B cell (primary cell): ENCODE measurements at regions not wholly inside any gene's neighbourhood (a gene's known extent, or its start where the extent isn't known, plus 50 kb on each side); places are given as distances from the start of the nearest gene placed in this dataset.

ENCODE experiments used
- CTCF ChIP-seq: fragments of 200-600 bp; IDR thresholded peaks from one replicate; pipeline ENCODE4 v1.8.0; 2022; ENCODE audit warnings: antibody characterized with exemption, mild to moderate bottlenecking
- EZH2 ChIP-seq: IDR thresholded peaks from 2 replicates; pipeline ENCODE4 v1.6.1; 2012; ENCODE audit warnings: borderline replicate concordance, low read depth, mild to moderate bottlenecking, moderate library complexity, low read length; ENCODE audit not compliant: insufficient read depth, poor library complexity, severe bottlenecking

GRCh38 chr12:46915082-46915481 is 89.3 kb upstream of the SLC38A4 start:
- TF ChIP-seq CTCF (no peak), EZH2 (no peak)
